Neural progenitor cell (in vitro differentiated cells): ENCODE measurements at regions not wholly inside any gene's neighbourhood (a gene's known extent, or its start where the extent isn't known, plus 50 kb on each side); places are given as distances from the start of the nearest gene placed in this dataset.

Experiments
- DNase-seq: peaks from one replicate; pipeline ENCODE4 v3.0.0-alpha.2; 2016; ENCODE audit warnings: low spot score
- H2AFZ ChIP-seq: fragments of 200-600 bp; sonication (generic); replicated peaks from 2 replicates; pipeline ENCODE4 v1.6.1; 2016; ENCODE audit warnings: antibody characterized with exemption
- H3F3A ChIP-seq: fragments of 200-600 bp; sonication (generic); 2 replicates; pipeline ENCODE4 v1.6.1; 2016; ENCODE audit warnings: antibody characterized with exemption, low read depth
- H3K27ac ChIP-seq: fragments of 200-600 bp; sonication (generic); 2 replicates; pipeline ENCODE4 v1.5.1; 2016; ENCODE audit warnings: mild to moderate bottlenecking
- H3K27me3 ChIP-seq: fragments of 200-600 bp; sonication (generic); 2 replicates; pipeline ENCODE4 v1.6.1; 2016; ENCODE audit warnings: mild to moderate bottlenecking, moderate library complexity
- H3K36me3 ChIP-seq: fragments of 200-600 bp; sonication (generic); 2 replicates; pipeline ENCODE4 v1.5.1; 2016
- H3K4me1 ChIP-seq: fragments of 200-600 bp; sonication (generic); 2 replicates; pipeline ENCODE4 v1.6.1; 2016; ENCODE audit warnings: mixed run types
- H3K4me2 ChIP-seq: fragments of 200-600 bp; sonication (generic); 2 replicates; pipeline ENCODE4 v1.6.1; 2016
- H3K4me3 ChIP-seq: fragments of 200-600 bp; sonication (generic); 2 replicates; pipeline ENCODE4 v1.5.1; 2016
- H3K79me2 ChIP-seq: fragments of 200-600 bp; sonication (generic); 2 replicates; pipeline ENCODE4 v1.6.1; 2016; ENCODE audit warnings: low read depth
- H3K9ac ChIP-seq: fragments of 200-600 bp; sonication (generic); 2 replicates; pipeline ENCODE4 v1.6.1; 2016
- H3K9me3 ChIP-seq: fragments of 200-600 bp; sonication (generic); 2 replicates; pipeline ENCODE4 v1.5.1; 2016; ENCODE audit warnings: low read depth
- H4K20me1 ChIP-seq: fragments of 200-600 bp; sonication (generic); 2 replicates; pipeline ENCODE4 v1.6.1; 2016; ENCODE audit warnings: low read depth
- H3K27ac Mint-ChIP-seq: 3 replicates; pipeline ENCODE4 v1.8.0; 2021; ENCODE audit warnings: mixed read lengths
- H3K27me3 Mint-ChIP-seq: 2 replicates; pipeline ENCODE4 v1.8.0; 2022; ENCODE audit warnings: low read depth, mild to moderate bottlenecking, inconsistent platforms, moderate library complexity, mixed read lengths; ENCODE audit not compliant: insufficient read depth
- H3K36me3 Mint-ChIP-seq: 3 replicates; pipeline ENCODE4 v1.8.0; 2021; ENCODE audit warnings: mixed read lengths
- H3K4me1 Mint-ChIP-seq: 3 replicates; pipeline ENCODE4 v1.8.0; 2021; ENCODE audit warnings: mixed read lengths
- H3K4me3 Mint-ChIP-seq: 3 replicates; pipeline ENCODE4 v1.8.0; 2021; ENCODE audit warnings: mild to moderate bottlenecking, moderate library complexity, mixed read lengths
- H3K9me3 Mint-ChIP-seq: 3 replicates; pipeline ENCODE4 v1.8.0; 2020; ENCODE audit warnings: mixed read lengths
- CTCF ChIP-seq: fragments of 200-600 bp; sonication (generic); IDR thresholded peaks from 2 replicates; pipeline ENCODE4 v1.5.1; 2017; ENCODE audit warnings: antibody characterized with exemption, mild to moderate bottlenecking
- EZH2 ChIP-seq: fragments of 200-600 bp; sonication (generic); IDR thresholded peaks from 2 replicates; pipeline ENCODE4 v1.6.1; 2017; ENCODE audit warnings: antibody characterized with exemption, mild to moderate bottlenecking, moderate library complexity
- EZH2phosphoT487 ChIP-seq: fragments of 200-600 bp; sonication (generic); IDR thresholded peaks from 2 replicates; pipeline ENCODE4 v1.6.1; 2017; ENCODE audit warnings: antibody characterized with exemption

GRCh38 chr12:82203086-82203485 is 155.1 kb downstream of the CCDC59 start:
- Mint-ChIP-seq H3K36me3 (no peaks in the 10 kb centered on the region), H3K4me3 (no peak overlapping the region), H3K9me3 (peaks cover 6% of the 10 kb centered on the region), H3K4me1 (no peaks in the 10 kb centered on the region), H3K27me3 (no peaks in the 10 kb centered on the region), H3K27ac (no peak overlapping the region)
- no peaks in the 10 kb centered on the region for H4K20me1 ChIP-seq
- TF ChIP-seq CTCF: no peak
- no peak overlapping the region for H3K27ac ChIP-seq
- H3K9ac ChIP-seq: no peak overlapping the region
- no peaks in the 10 kb centered on the region for H3K9me3 ChIP-seq
- no peak overlapping the region for H2AFZ ChIP-seq
- H3K36me3 ChIP-seq: no peaks in the 10 kb centered on the region
- H3K4me3 ChIP-seq: no peak overlapping the region
- no peaks in the 10 kb centered on the region for H3F3A ChIP-seq
- H3K4me1 ChIP-seq: no peaks in the 10 kb centered on the region
- no peak for DNase-seq
- no peak overlapping the region for H3K4me2 ChIP-seq
- H3K27me3 ChIP-seq: no peaks in the 10 kb centered on the region
- no peaks in the 10 kb centered on the region for H3K79me2 ChIP-seq

GRCh38 chr12:82187595-82187994 is 170.6 kb downstream of the CCDC59 start:
- Mint-ChIP-seq H3K27me3 (no peaks in the 10 kb centered on the region), H3K4me1 (no peaks in the 10 kb centered on the region), H3K9me3 (no peaks in the 10 kb centered on the region), H3K27ac (no peak overlapping the region), H3K36me3 (no peaks in the 10 kb centered on the region), H3K4me3 (no peak overlapping the region)
- H3K4me3 ChIP-seq: no peak overlapping the region
- no peaks in the 10 kb centered on the region for H3K4me1 ChIP-seq
- no peaks in the 10 kb centered on the region for H4K20me1 ChIP-seq
- DNase-seq: no peak
- H3K79me2 ChIP-seq: no peaks in the 10 kb centered on the region
- H3F3A ChIP-seq: no peaks in the 10 kb centered on the region
- no peaks in the 10 kb centered on the region for H3K9me3 ChIP-seq
- no peak overlapping the region for H3K27ac ChIP-seq
- H3K36me3 ChIP-seq: no peaks in the 10 kb centered on the region
- no peak overlapping the region for H3K9ac ChIP-seq
- H2AFZ ChIP-seq: no peak overlapping the region
- TF ChIP-seq EZH2 (no peak), EZH2phosphoT487 (no peak), CTCF (no peak)
- H3K27me3 ChIP-seq: no peaks in the 10 kb centered on the region
- H3K4me2 ChIP-seq: no peak overlapping the region

GRCh38 chr12:82187011-82187410 is 171.2 kb downstream of the CCDC59 start:
- H3K4me1 Mint-ChIP-seq: no peaks in the 10 kb centered on the region
- Histone ChIP-seq H3K27ac (no peak overlapping the region), H3F3A (no peaks in the 10 kb centered on the region), H3K4me1 (no peaks in the 10 kb centered on the region), H3K4me3 (no peak overlapping the region), H3K36me3 (no peaks in the 10 kb centered on the region), H3K27me3 (no peaks in the 10 kb centered on the region), H3K4me2 (no peak overlapping the region), H3K9ac (no peak overlapping the region), H4K20me1 (no peaks in the 10 kb centered on the region), H2AFZ (no peak overlapping the region), H3K79me2 (no peaks in the 10 kb centered on the region), H3K9me3 (no peaks in the 10 kb centered on the region)
- no peak for TF ChIP-seq EZH2phosphoT487
- H3K9me3 Mint-ChIP-seq: no peaks in the 10 kb centered on the region
- DNase-seq: no peak
- no peak overlapping the region for H3K27ac Mint-ChIP-seq
- H3K4me3 Mint-ChIP-seq: no peak overlapping the region
- H3K36me3 Mint-ChIP-seq: no peaks in the 10 kb centered on the region
- H3K27me3 Mint-ChIP-seq: no peaks in the 10 kb centered on the region

GRCh38 chr12:82186282-82186681 is 171.9 kb downstream of the CCDC59 start:
- H3K36me3 Mint-ChIP-seq: no peaks in the 10 kb centered on the region
- H3K27ac ChIP-seq: no peak overlapping the region
- H3F3A ChIP-seq: no peaks in the 10 kb centered on the region
- no peak overlapping the region for H3K9ac ChIP-seq
- H3K27me3 ChIP-seq: no peaks in the 10 kb centered on the region
- no peaks in the 10 kb centered on the region for H3K4me1 Mint-ChIP-seq
- DNase-seq: no peak
- H3K27ac Mint-ChIP-seq: no peak overlapping the region
- H3K79me2 ChIP-seq: no peaks in the 10 kb centered on the region
- no peaks in the 10 kb centered on the region for H3K9me3 Mint-ChIP-seq
- no peaks in the 10 kb centered on the region for H3K4me1 ChIP-seq
- no peak overlapping the region for H3K4me2 ChIP-seq
- H3K27me3 Mint-ChIP-seq: no peaks in the 10 kb centered on the region
- H3K36me3 ChIP-seq: no peaks in the 10 kb centered on the region
- no peak overlapping the region for H2AFZ ChIP-seq
- H3K4me3 Mint-ChIP-seq: no peak overlapping the region
- H3K9me3 ChIP-seq: no peaks in the 10 kb centered on the region
- TF ChIP-seq EZH2: no peak
- TF ChIP-seq EZH2phosphoT487: no peak
- no peak for TF ChIP-seq CTCF
- no peak overlapping the region for H3K4me3 ChIP-seq
- H4K20me1 ChIP-seq: no peaks in the 10 kb centered on the region
